GM18505 (cell line): ENCODE measurements at regions not wholly inside any gene's neighbourhood (a gene's known extent, or its start where the extent isn't known, plus 50 kb on each side); places are given as distances from the start of the nearest gene placed in this dataset.
A peak's percentile ranks its signal among the peaks of the same experiment; 100 is the strongest.

ENCODE experiments used
- ATAC-seq: cut with Tn5 transposase; IDR thresholded peaks from one replicate; pipeline ENCODE4 v1.9.1; 2021; ENCODE audit not compliant: unreplicated experiment
- POLR2A ChIP-seq: IDR thresholded peaks from 4 replicates; pipeline ENCODE4 v1.6.1; 2011; ENCODE audit warnings: borderline replicate concordance; ENCODE audit not compliant: insufficient read depth, insufficient read length; ENCODE audit errors: extremely low read depth

GRCh38 chr6:22067671-22068070, 229.2 kb downstream of the PRL start:
- ATAC-seq: no peak

GRCh38 chr6:22068561-22069305, 228.1 kb downstream of the PRL start:
- TF ChIP-seq POLR2A: no peak
- ATAC-seq: peak; percentile 49

More at GRCh38 chr6:22067671-22068070, 229.2 kb downstream of the PRL start:
- no peak for TF ChIP-seq POLR2A

GRCh38 chr6:22069306-22069800, 227.5 kb downstream of the PRL start:
- TF ChIP-seq POLR2A: no peak
- no peak for ATAC-seq

- TF ChIP-seq POLR2A: no peak
- ATAC-seq: no peak
Observed at GRCh38 chr6:22071270-22072041, 225.4 kb downstream of the PRL start.

DNA sequence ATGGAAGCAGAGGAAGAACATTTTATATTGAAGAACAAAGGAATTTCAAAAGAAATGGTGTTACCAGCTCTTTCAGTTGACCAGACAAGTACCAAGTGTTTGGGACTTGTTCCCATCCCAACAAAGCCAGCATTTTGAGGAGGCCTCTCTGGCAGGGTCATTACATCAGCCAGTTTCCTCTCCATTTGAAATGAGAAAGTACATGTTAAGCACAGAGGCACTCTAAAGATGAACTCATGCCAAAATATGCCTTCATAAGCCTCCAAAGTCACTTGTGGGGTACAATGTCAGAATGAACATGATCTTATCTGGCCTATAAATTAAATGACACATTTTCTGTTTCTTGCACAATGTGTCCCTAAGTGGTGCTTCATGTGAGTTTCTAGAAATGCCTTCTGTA, 223.9 kb downstream of the PRL start:
- no peak for ATAC-seq
- no peak for TF ChIP-seq POLR2A

- TF ChIP-seq POLR2A: no peak
- ATAC-seq: no peak
Observed at GRCh38 chr6:22073516-22074198, 223.2 kb downstream of the PRL start.

DNA sequence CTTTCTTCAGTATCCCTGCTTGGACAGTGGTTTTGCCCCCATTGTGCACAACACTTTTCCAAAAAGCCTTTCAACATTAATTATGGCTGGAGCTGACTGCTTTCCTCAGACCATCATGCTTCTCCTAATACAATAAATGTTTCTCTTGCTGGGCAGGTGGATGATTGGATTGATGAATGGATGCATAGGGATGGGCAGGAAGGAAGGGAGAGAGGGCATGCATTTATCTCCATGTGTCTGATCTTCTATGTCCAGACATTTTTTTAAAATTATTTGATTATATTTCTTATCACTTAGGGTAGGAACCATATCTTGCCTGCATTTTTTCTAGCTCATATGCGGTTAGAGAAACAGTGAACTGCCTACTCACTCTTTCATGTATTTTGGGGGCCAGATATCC, 218.5 kb downstream of the PRL start:
- no peak for TF ChIP-seq POLR2A
- no peak for ATAC-seq

GRCh38 chr6:22078802-22079545, 217.9 kb downstream of the PRL start:
- no peak for ATAC-seq
- TF ChIP-seq POLR2A: no peak

DNA sequence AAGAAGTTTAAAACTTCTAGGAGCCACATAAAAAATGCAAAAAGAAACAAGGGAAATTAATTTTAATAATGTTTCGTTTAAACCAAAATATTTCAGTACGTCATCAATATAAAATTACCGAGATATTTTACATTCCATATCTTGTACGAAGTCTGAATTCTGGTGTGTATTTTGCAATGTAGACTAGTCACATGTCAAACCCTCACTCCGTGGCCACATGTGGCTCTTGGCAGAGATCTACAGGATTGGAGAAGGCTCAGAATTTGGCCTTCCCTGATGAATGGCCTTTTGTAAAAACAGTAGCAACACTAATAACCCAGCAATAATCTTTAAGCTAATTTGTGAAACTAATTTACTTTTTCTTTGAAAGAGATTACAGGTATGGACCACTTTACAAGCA, 217.1 kb downstream of the PRL start:
- ATAC-seq: no peak
- no peak for TF ChIP-seq POLR2A

- ATAC-seq: no peak
- no peak for TF ChIP-seq POLR2A
Observed at GRCh38 chr6:22081709-22082108, 215.1 kb downstream of the PRL start.

DNA sequence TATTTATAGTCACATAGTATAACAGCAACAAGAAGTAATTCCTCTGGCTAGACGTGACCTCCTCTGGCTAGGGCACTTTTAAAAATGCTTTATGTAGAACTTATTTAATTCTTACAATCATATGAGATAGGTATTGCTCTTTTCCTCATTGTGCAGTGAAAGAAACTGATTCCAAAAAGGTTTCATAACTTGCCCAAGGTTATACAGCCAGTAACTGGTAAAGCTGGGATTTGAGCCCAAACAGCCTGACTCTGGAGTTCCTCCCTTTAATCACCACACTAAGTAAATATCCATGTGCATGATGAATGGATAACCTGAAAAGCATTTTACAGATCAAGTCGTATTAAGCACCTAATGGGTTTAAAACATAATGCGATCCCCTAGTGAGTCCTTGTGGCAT, 214.6 kb downstream of the PRL start:
- TF ChIP-seq POLR2A: no peak
- no peak for ATAC-seq

DNA sequence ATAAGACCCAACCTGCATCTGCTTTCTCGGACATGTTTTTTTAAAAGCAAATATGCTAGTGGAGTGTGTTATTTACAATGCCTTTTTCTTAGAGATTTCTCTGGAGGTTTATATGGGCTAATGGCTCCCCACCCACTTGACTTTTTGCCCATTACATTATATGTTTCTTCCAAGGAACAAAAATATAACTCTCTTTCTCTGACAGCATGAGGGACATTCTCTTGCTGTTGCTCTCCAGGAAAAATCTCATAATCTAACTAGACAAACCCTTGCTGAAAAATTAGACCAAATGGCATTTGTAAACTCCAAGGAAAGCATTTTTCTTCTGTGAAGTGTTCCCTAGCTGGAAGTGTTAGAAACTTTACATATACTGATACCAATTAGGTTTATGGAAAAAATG, 213.7 kb downstream of the PRL start:
- no peak for ATAC-seq
- TF ChIP-seq POLR2A: no peak
